GM12892 (cell line): ENCODE measurements at regions not wholly inside any gene's neighbourhood (a gene's known extent, or its start where the extent isn't known, plus 50 kb on each side); places are given as distances from the start of the nearest gene placed in this dataset.

Experiments used
- POLR2A ChIP-seq: IDR thresholded peaks from 2 replicates; pipeline ENCODE4 v1.6.1; 2011; ENCODE audit warnings: low read depth, low read length, control low read depth
- POLR2AphosphoS5 ChIP-seq: IDR thresholded peaks from 2 replicates; pipeline ENCODE4 v1.6.1; 2011; ENCODE audit warnings: low read depth, low read length, control low read depth

- no peak for TF ChIP-seq POLR2AphosphoS5
- TF ChIP-seq POLR2A: no peak
These were observed 343.0 kb upstream of the PCDH15 start for GRCh38 chr10:55144001-55144400.
